ENCODE measurements at regions not wholly inside any gene's neighbourhood (a gene's known extent, or its start where the extent isn't known, plus 50 kb on each side); places are given as distances from the start of the nearest gene placed in this dataset.

- no peak for DNase-seq (ENCODE audit: low spot score)
Observed at GRCh38 chr15:87631093-87631492, 625.4 kb downstream of the NTRK3 start.

- no peak for DNase-seq (ENCODE audit: low spot score)
Observed at GRCh38 chr15:87628311-87628710, 628.2 kb downstream of the NTRK3 start.

- DNase-seq (ENCODE audit: low spot score), result no peak
Observed at GRCh38 chr15:87626860-87627259, 629.7 kb downstream of the NTRK3 start.

GRCh38 chr15:87623832-87624231 lies 632.7 kb downstream of the NTRK3 start:
- DNase-seq (ENCODE audit: low spot score), result peak; percentile 21

GRCh38 chr15:87620393-87620792 lies 636.1 kb downstream of the NTRK3 start:
- peak; percentile 22 for DNase-seq (ENCODE audit: low spot score)

GRCh38 chr15:87619161-87619960 lies 637.2 kb downstream of the NTRK3 start:
- DNase-seq (ENCODE audit: low spot score), result peak; percentile 15

GRCh38 chr15:87618203-87618725 lies 638.3 kb downstream of the NTRK3 start:
- no peak for DNase-seq (ENCODE audit: low spot score)

GRCh38 chr15:87614704-87615103 lies 641.8 kb downstream of the NTRK3 start:
- DNase-seq (ENCODE audit: low spot score), result no peak

GRCh38 chr15:87610366-87610765 lies 646.2 kb downstream of the NTRK3 start:
- no peak for DNase-seq (ENCODE audit: low spot score)

GRCh38 chr15:87609894-87610293 lies 646.6 kb downstream of the NTRK3 start:
- no peak for DNase-seq (ENCODE audit: low spot score)

- peak; percentile 42 for DNase-seq (ENCODE audit: low spot score)
Observed at GRCh38 chr15:87609474-87609873, 647.1 kb downstream of the NTRK3 start.

GRCh38 chr15:87608238-87609028 lies 648.1 kb downstream of the NTRK3 start:
- DNase-seq (ENCODE audit: low spot score), result no peak

GRCh38 chr15:87606971-87607370 lies 649.6 kb downstream of the NTRK3 start:
- DNase-seq (ENCODE audit: low spot score), result no peak

- peak; percentile 23 for DNase-seq (ENCODE audit: low spot score)
Observed at GRCh38 chr15:87604857-87605446, 651.6 kb downstream of the NTRK3 start.

GRCh38 chr15:87602371-87602770 lies 654.2 kb downstream of the NTRK3 start:
- no peak for DNase-seq (ENCODE audit: low spot score)

GRCh38 chr15:87599616-87600015 lies 656.9 kb downstream of the NTRK3 start:
- DNase-seq (ENCODE audit: low spot score), result no peak

- no peak for DNase-seq (ENCODE audit: low spot score)
Observed at GRCh38 chr15:87597346-87598052, 659.0 kb downstream of the NTRK3 start.

- DNase-seq (ENCODE audit: low spot score), result no peak
Observed at GRCh38 chr15:87591582-87591981, 665.0 kb downstream of the NTRK3 start.

- no peak for DNase-seq (ENCODE audit: low spot score)
Observed at GRCh38 chr15:87591042-87591441, 665.5 kb downstream of the NTRK3 start.

GRCh38 chr15:87589134-87589533 lies 667.4 kb downstream of the NTRK3 start:
- DNase-seq (ENCODE audit: low spot score), result no peak

GRCh38 chr15:87582169-87582568 lies 674.4 kb downstream of the NTRK3 start:
- no peak for DNase-seq (ENCODE audit: low spot score)

GRCh38 chr15:87579537-87579936 lies 677.0 kb downstream of the NTRK3 start:
- DNase-seq (ENCODE audit: low spot score), result no peak
